ENCODE measurements at regions not wholly inside any gene's neighbourhood (a gene's known extent, or its start where the extent isn't known, plus 50 kb on each side); places are given as distances from the start of the nearest gene placed in this dataset.
"Not testable (repeated sequence)": the region's sequence is repeated elsewhere in the genome, so short reads cannot be mapped to it uniquely, and the experiment has no call there.

DNA sequence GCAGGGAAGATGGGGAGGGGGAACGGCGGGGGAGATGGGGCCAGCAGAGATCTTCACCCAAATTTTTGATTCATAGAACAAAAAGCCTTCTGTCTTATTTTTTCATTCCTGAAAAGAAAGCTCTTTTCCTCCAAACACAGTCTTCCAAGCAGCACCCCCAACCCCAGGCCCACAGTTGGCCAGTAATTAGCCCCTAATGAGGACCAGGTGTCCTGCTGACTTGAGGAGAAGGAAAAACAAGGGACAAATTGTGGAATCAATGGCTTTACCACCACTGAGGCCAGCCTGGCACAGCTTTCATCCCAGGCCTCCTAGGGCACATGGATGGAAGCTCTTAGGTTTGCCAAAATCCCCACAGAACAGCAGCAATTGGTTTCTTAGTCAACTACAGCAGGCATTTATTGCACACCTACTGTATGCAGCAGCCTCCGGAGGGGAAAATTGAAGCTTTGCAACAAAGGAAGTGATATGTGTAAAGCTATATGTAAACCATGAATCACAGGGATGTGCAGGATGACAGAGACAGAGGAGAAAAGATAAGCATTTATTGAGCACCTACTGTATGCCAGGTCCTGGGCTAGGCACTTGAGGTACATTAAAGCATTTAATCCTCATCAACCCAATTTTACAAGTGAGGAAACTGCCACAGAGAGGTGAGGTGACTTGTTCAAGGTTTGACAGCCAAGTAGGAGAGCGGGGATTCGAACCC lies 199.5 kb downstream of the TBC1D2B start:
- DNase-seq, result no peak

DNA sequence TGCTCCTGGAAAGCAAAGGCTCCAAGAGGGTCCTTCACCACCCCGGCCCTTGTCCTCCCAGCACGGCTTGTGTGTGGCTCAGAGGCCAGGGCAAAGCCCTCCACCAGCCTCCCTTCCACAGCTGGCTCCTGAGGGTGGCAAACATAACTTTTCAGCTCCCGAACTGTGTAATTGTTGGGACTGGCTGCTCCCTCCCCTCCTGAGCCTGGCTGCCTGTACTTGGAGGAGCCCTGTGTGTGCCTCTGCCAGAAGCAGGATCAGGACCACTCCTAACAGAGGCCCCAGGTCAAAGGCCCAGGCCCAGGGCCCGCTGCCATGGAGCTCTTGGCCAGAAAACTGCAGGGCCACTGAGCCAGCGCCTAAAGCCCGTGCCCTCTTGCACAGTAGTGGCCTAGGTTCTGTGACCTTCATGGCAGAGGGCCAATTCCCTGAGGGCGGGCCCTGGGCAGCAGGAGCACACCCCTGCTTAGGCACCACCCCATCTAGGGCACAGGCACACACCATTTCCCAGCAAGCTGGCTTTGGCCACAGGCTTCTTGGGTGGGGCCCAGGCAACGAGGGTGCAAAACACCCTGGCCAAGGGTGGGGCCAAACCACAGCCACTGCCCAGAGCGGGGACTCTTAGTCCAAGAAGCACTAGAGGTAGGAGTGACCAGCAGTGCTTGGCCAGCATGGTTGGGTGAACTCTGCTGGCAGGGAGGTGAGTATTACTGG lies 201.2 kb downstream of the TBC1D2B start:
- not testable (repeated sequence) for DNase-seq

DNA sequence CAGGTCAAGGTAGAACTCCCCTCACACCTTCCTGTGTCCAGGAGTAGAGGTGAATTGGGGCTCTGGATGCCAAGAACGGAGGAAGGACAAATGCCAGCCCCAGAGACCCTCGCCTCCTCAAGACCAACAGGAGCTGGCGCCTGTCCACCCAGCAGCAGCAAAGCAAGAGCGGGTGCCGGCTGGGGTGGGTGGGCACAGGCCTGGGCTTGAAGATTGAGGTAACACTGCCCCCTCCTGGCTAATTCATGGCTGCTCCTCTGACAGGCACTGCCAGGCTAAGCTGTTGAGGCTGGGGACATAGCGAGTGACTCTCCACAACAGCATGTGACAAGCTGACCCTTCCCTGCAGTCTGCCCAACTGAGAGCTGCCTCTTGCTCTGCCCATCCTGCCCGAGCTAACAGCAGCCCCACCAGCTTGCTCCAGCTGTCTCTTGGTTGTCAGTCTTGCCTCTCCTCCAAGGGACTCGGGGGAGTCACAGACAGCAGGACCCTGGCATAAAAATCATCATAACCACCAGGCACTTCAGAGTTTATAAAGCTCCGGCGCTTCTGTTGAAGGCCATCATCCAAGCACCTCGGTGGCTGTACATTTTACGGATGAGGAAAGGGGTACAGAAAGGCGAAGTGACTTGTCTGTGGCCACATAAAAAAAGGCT lies 202.3 kb downstream of the TBC1D2B start:
- DNase-seq, result peak; percentile 15 to 25

DNA sequence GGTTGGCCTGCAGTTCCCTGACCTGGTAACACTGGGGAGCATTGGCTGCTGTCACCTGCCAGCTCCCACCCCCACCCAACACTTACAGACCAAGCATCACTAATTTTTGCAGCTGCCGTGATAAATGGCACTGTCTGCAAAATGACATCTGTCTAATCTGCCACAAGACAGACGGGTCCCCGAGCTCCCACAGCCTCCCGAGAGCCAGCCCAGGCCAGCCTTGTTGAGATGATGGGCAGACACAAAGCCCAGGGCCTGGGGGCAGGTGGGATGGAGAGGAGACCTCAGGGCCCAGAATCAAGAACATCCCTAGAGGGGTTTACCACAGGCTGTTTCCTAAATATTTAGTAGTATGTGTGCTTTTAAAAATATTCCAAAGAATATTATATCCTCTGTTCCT lies 203.4 kb downstream of the TBC1D2B start:
- no peak for DNase-seq

DNA sequence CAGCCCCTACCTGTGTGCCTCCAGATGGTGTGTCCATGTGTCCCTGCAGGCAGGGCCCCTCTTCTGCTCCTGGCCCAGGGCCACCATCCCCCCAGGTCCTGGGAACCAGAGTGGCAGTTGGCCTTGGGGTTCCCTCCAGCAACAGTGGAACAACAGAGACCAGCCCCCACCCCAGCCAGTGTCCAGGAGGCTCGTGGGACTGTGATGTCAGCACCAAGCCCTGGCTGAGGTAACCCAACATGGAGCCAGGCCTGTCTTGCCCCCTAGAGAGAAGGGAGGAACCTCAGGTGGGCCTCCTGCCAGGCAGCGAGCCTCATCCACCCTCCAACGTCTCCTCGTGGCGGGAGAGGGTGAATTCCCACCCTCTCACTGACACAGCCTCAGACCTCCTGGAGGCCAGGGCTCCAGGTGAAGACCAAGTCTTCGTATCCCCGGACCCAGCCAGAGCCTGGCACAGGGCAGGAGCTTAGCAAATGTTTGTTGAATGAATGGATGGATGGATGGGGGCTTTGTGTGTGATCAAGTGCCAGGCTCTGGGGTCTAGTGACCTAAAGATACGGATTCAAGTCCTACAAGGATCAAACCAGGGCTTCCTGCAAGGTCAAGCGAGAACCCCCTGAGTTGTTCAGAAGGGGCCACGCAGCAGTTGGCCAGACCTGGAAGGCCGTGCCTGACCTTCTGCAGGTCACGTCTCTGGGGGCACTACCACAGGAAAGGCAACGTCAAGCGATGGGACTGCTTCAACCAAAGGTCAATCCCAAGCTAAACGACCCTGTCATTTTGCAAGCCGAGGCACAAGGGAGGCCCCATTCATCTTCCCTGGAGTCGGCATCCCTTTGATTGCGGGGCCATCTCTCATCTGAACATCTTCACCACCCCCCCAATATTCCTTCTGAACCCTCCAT lies 204.7 kb downstream of the TBC1D2B start:
- not testable (repeated sequence) for DNase-seq

DNA sequence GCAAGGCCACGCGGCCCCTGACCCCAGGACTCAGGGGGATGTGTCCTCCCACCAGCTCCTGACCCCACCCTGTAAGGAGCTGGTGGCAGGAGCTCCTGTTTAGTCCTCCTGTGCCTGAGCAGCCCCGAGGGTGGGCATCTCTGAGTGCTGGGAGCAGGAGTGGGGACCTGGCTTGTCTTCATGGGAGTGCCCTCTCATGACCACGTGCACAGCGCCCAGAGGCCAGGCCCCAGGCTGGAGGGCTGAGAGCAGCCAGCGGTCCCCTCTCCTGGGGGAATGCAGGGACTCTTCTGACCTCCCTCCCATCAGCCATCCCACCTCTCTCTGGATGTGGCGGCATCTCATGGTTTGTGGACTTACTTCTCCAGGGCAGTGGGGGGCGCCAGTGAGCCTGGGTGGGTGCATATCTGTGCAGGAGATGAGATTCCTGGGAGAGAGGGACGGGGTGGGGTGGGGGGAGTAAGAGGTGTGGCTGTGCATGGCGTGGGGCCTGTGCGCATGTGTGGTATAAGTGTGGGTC lies 205.6 kb downstream of the TBC1D2B start:
- DNase-seq, result no peak

DNA sequence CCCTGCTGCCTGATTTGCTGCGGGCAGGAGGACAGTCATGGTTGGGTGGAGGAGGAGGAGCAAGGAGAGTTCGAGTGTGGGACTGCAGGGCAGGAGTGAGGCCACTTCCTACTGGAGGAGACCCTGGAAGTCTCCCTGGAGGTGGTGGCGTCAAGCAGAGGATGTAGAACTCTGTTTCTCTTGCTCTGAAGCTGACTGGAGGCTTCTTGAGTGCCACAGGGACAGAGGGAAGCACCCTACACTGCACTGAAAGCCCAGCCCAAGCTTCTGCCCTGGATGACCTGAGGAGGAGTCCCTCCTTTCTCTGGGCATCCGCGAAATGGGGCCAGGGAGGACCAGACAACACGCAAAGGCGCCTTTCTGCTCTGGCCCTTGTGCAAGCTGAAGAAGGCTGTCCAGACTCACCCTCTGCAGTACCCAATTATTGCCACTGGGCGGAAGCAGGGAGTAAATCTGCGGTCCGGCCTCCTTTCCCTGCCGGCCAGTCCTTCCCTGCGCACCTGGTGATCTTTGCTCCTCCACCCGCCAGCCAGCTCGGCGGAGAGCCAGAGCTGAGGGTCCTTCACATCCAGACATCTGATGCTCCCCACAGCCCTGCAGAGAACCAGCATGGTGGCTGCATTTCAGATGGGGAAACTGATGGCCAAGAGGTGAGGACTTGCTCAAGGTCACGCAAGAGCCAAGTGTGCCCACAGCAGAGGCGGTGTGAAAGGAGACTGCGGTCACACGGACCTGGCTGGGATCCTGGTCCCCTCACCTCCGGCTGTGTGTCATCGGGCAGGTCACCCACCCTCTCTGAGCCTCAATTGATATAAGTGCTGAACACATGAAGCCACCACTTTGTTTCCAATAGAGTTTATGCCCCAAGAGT lies 207.1 kb downstream of the TBC1D2B start:
- peak; percentile 19 to 57 for DNase-seq

DNA sequence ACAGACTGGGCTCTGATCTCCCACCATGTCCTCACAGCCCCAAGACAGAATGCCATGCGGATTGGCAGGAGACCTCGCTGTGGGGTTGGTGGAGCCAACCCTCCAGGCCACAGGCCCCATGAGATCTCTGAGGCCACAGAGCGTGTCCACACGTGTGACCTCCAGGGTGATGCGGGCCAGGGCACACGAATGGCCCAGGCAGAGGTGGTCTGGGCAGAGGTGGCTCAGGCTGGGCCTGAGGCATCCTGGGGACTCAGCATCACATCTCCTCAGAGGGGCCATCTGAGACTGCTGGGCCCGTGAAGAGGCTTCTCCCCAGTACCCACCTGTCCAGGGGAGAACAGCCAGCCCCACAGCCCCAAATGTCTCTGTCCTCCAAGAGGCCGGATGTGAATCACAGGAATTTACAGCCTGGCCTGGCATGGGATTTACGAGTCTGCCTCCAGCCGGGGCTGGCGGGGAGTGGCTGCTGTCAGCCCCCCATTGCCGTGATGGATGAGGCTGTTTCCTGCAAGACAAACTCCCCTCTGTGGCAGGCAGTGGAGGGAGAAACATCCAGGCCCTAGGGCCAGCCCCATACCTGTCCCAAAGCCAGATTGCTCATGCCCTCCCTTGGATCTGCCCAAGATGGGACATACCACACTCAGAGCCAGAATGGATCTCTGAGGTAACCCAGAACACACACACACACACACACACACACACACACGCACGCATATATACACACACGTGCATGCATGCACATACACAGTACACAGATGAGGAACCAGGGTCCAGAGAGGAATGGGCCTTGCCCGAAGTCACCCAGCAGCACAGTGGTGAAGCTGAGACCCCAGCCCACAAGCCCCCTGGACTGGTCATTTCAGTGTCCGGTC lies 208.3 kb downstream of the TBC1D2B start:
- no peak for DNase-seq

DNA sequence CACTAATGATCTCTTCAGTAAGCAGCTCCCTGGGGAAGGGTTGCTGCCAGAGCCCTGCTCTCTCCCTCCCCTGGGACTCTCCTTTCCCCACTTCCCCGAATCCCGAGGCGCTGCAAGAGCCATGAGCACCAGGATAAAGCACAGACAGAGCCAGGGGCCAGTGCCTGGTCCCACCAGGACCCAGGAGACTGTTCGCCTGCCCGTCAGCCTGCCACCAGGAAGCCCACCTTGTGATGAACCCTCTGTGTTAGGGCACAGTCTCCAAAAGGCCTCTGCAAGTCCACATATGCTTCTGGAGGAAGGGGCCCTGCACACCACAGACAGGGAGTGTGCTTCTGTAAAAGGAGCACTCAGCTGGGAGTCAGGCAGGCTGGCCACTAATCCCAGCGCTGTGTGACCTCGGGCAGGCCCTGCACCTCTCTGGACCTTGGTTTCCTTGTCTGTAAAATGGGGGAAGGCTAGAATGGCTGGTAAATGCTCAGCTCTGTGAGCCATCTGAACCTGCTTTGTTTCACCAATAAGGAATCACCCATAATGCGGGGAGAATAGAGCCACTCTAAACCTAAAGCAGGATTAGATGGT lies 209.4 kb downstream of the TBC1D2B start:
- DNase-seq, result not testable (repeated sequence)

DNA sequence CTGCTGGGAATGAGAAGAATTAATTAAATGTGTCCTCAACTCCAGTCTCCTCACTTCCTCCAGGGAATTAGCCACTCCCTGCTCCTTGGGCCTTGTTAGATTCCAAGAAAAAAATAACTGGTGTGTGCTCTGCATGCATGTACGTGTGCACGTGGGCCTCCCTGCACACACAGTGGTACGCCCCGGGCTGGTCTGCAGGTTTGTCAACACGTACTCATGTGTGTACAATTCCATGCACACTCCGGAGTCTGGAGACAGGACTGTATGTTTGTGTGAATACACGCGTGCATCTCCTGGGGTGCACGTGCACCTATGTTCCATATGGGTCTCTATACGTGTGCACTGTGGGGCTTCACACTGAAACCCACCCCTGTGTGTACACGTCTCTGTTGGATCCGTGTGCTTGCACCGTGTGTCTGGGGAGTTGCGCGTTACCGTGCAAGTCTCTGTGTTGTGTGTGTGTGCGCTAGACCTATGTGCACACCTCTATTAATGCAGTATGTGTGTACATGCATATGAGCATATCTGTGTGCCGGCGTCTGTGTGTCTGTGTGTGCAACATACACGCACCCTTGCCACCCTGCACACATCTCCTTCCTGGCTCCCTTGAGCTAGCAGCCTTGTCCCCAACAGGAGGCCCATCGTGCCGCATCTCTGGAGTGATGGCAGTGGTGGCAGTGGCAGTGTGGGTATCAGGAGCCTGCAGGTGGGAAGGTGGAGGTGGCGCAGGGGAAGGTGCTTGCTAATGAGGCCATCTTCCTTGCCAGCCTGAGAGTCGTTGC lies 210.1 kb downstream of the TBC1D2B start:
- DNase-seq, result no peak

DNA sequence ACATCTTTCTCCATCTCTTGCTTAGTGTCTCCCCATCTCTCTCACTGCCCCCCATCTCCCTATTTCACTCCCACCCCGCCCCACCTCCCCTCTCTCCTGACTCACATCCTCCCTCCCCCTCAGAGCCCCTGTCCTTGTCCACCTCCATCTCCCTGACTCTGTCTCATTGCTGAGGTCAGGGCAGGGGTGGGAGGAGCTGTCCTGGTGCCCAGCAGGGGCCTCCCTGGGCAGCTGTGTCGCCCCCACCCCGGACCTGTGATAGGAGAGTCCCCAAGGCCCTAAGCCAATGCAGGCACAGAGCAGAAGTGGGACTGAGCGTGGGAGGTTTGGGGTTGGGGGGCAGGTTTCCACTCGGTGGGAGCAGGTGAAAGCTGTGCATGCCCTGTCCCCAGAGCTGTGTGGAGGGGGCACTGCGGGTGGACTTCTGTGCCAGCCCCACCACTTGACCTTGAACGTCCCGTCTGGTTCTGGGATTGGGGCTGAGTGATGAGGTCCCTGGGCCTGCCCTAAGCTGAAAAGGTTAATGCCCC lies 210.8 kb downstream of the TBC1D2B start:
- DNase-seq, result no peak

DNA sequence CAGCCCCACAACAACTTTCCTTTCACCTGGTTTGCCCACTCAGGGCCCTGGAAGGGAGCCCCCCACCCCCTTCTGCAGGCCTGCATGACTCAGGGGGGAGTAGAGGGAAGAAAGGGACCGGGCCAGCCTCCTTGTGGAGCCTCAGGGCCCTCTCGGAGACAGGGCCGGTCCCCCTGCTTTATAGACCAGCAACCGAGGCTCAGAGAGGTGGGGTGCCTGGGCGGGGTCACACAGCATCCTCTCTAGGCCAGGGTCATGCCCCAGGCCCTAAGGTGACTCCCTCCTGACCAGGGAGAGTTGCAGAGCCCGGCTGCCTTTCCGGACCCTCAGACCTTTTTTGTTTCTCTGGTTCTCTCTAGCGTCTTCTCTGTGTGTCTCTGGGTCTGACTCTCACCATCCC lies 211.3 kb downstream of the TBC1D2B start:
- no peak for DNase-seq

DNA sequence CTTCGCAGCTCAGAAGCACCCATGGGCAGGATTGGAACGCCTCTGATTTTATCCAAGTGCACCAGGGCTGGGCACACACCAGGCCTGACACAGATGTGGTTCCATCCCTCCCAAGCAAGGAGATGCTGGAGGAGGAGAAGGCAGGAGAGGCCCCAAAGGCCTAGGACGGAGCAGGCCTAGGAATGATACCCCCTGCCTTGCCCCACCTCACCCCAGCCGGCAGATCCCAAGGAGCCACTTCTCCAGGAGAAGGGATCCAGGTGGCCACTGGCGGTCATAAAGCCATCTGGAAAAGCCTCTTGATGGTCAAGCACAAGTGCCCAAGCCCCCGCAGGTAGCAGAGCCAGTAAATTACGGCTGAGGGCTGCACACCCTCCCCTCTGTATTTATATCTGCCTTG lies 211.8 kb downstream of the TBC1D2B start:
- no peak for DNase-seq

DNA sequence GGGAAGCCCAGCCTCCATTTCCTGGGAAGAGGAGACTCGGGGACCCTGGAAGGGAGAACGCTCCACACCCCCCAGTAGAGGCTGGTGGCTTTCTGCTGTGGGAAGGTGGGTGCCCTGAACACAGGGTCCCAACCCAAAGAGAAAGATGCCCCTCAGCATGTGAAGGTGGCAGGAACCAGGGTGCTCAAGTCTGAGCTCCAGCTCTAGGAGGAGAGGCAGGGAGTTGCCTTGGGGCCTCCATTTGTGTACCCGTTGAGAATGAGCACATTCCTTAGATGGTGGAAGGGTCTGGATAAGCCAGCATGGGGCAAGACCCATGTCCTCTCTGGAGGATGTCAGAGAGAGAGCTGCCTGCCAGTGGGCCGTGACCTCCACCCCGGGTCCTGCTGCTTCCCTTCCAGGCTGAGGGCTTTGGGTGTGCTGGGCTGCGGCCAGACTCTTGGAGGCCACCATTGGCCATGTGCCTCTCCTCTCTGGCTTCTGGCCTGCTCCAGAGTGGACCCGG lies 212.4 kb downstream of the TBC1D2B start:
- no peak for DNase-seq

DNA sequence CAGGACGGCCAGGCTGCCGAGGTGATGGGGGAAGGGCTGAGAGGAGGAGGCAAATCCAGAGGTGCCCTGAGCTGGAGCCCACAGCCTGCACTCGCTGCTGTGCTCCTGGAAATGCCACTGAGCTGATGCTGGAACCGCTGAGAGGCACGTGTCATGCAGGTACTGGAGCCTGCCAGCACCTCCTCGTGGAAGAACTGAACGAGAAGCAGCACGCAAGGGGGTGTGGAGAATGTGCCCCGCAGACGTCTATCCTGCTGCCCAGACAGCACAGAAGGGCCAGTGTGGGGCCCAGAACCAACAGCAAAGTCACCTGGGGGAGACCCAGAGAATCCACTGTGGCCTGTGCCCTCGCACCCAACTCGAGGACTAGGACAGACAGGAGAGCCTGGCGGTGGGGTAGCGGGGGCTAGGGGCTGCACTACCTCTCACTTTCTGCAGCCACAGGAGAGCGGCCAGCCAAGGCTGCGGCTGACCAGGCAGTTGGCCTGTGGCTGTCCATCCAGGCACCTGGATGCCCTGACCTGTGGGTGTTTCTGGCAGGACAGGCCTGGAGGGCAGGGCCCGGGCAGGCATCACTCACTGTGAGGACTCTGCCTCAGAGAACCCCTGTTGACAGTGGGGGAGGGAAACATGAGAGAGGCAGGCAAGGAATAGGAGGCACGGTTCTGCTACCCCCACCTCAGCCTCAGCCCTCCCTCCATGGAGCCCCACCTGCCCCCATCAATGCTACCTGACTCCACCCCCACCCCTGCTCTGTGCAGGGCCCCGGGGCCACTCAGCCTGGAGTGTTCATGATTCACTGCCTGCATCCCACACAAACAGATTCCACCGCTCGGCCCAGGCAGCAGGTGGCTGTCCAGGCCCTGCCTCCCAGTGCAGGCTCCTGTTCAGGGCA lies 213.1 kb downstream of the TBC1D2B start:
- DNase-seq, result no peak

DNA sequence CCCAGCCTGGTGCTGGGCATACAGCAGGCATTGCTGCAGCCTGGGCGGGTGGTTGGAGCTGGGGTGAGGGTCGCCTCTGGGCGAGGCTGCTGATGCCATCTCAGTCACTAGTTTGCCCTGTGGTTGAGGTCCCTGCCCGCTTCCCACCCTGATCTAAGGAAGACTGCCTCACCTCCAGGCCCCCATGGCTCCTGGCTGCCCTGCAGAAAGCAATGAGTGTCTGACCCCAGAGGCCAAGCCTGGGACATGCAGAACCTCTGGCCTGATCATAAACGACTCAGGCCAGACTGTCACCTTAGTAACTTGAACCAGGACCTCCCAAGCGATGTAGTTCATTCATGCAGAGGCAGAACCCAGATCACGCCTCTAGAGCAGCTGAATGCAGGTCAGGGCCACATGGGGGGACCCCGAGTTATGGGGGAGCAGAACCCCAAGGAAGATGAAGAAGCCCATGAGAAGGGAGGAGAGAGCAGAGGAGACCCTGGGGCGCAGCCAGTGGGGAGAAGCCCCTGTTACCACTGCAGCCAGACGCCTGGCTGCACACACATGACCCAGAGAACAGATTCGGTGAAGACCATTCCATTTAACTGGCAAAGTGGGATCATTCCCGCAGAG lies 213.9 kb downstream of the TBC1D2B start:
- no peak for DNase-seq

DNA sequence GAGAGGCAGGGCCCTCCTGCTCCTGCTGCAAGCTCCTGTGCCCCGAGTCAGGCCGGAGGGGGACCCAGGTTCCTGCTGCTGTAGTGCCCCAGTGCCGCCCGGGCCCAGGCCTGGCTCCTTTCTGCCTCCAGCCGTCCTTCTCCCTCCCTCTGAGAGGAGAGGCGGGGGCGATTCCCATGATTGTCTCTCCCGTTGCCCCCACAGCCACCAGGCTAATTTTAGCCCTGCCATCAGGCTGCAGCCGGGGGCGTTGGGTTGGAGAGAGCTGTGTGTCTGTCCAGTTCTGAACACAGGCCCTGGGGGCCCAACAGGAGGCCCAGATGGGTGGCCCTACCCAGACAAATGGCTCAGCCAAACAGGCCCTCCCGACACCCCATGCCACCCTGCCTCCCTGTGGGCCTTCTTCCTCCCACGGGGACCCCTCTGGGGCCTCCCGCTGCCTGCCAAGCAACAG lies 214.8 kb downstream of the TBC1D2B start:
- no peak for DNase-seq
